ENCODE measurements at regions not wholly inside any gene's neighbourhood (a gene's known extent, or its start where the extent isn't known, plus 50 kb on each side); places are given as distances from the start of the nearest gene placed in this dataset.
"Not testable (repeated sequence)": the region's sequence is repeated elsewhere in the genome, so short reads cannot be mapped to it uniquely, and the experiment has no call there.

- DNase-seq, result no peak
Observed at GRCh38 chr11:37849706-37850105, 1251.7 kb upstream of the RAG2 start.

GRCh38 chr11:37843603-37844002 lies 1245.6 kb upstream of the RAG2 start:
- DNase-seq, result no peak

GRCh38 chr11:37841016-37841415 lies 1243.0 kb upstream of the RAG2 start:
- DNase-seq, result no peak

- DNase-seq, result not testable (repeated sequence)
Observed at GRCh38 chr11:37840345-37840744, 1242.3 kb upstream of the RAG2 start.

GRCh38 chr11:37830529-37830928 lies 1232.5 kb upstream of the RAG2 start:
- no peak for DNase-seq

GRCh38 chr11:37817727-37818270 lies 1219.8 kb upstream of the RAG2 start:
- DNase-seq, result no peak

GRCh38 chr11:37812281-37812880 lies 1214.3 kb upstream of the RAG2 start:
- no peak for DNase-seq

- no peak for DNase-seq
Observed at GRCh38 chr11:37811349-37811748, 1213.3 kb upstream of the RAG2 start.

- DNase-seq, result no peak
Observed at GRCh38 chr11:37804666-37805065, 1206.6 kb upstream of the RAG2 start.

- no peak for DNase-seq
Observed at GRCh38 chr11:37788141-37788877, 1190.3 kb upstream of the RAG2 start.

- no peak for DNase-seq
Observed at GRCh38 chr11:37786214-37786755, 1188.2 kb upstream of the RAG2 start.

- no peak for DNase-seq
Observed at GRCh38 chr11:37774441-37774840, 1176.4 kb upstream of the RAG2 start.

- DNase-seq, result no peak
Observed at GRCh38 chr11:37770145-37770544, 1172.1 kb upstream of the RAG2 start.

- DNase-seq, result no peak
Observed at GRCh38 chr11:37762079-37762478, 1164.0 kb upstream of the RAG2 start.

GRCh38 chr11:37755521-37755920 lies 1157.5 kb upstream of the RAG2 start:
- DNase-seq, result no peak

GRCh38 chr11:37748641-37749040 lies 1150.6 kb upstream of the RAG2 start:
- no peak for DNase-seq

GRCh38 chr11:37747121-37747520 lies 1149.1 kb upstream of the RAG2 start:
- no peak for DNase-seq

- no peak for DNase-seq
Observed at GRCh38 chr11:37727371-37727770, 1129.3 kb upstream of the RAG2 start.

- no peak for DNase-seq
Observed at GRCh38 chr11:37724315-37724714, 1126.3 kb upstream of the RAG2 start.

- DNase-seq, result no peak
Observed at GRCh38 chr11:37721485-37721884, 1123.4 kb upstream of the RAG2 start.

- no peak for DNase-seq
Observed at GRCh38 chr11:37718431-37718999, 1120.5 kb upstream of the RAG2 start.

- no peak for DNase-seq
Observed at GRCh38 chr11:37712251-37712650, 1114.2 kb upstream of the RAG2 start.

GRCh38 chr11:37710031-37710430 lies 1112.0 kb upstream of the RAG2 start:
- DNase-seq, result no peak

- no peak for DNase-seq
Observed at GRCh38 chr11:37704791-37705190, 1106.8 kb upstream of the RAG2 start.
